Spinal cord (tissue), 9 donors: ENCODE measurements at regions not wholly inside any gene's neighbourhood (a gene's known extent, or its start where the extent isn't known, plus 50 kb on each side); places are given as distances from the start of the nearest gene placed in this dataset.
A peak's percentile ranks its signal among the peaks of the same experiment; 100 is the strongest.

Experiments used
- DNase-seq, 6 donors: peaks; one replicate each; pipeline versions ENCODE4 v3.0.0 to v3.0.0-alpha.2; 2013 to 2015; ENCODE audit warnings: low spot score in 6 of 6, low read depth in 4 of 6
- H3K27ac ChIP-seq: one replicate; pipeline ENCODE4 v1.5.1; 2013; ENCODE audit warnings: low read depth, low read length, control low read depth
- H3K27me3 ChIP-seq: one replicate; pipeline ENCODE4 v1.6.1; 2013; ENCODE audit warnings: low read length; ENCODE audit not compliant: control insufficient read depth, insufficient read depth
- H3K36me3 ChIP-seq: one replicate; pipeline ENCODE4 v1.6.1; 2013; ENCODE audit warnings: low read length; ENCODE audit not compliant: control insufficient read depth, insufficient read depth
- H3K4me1 ChIP-seq: one replicate; pipeline ENCODE4 v1.6.1; 2013; ENCODE audit warnings: low read length; ENCODE audit not compliant: control insufficient read depth, insufficient read depth
- H3K4me3 ChIP-seq: one replicate; pipeline ENCODE4 v1.5.1; 2013; ENCODE audit warnings: low read depth, low read length, control low read depth
- H3K9me3 ChIP-seq: one replicate; pipeline ENCODE4 v1.6.1; 2013; ENCODE audit warnings: low read length; ENCODE audit not compliant: control insufficient read depth, insufficient read depth
- WGBS: methylation state at CpG from one replicate; pipeline ENCODE4 v1.1.5; 2013; ENCODE audit warnings: missing lambda C conversion rate; ENCODE audit not compliant: insufficient coverage; 5-methylcytosine and 5-hydroxymethylcytosine counted together
- donor health status: healthy.

DNA sequence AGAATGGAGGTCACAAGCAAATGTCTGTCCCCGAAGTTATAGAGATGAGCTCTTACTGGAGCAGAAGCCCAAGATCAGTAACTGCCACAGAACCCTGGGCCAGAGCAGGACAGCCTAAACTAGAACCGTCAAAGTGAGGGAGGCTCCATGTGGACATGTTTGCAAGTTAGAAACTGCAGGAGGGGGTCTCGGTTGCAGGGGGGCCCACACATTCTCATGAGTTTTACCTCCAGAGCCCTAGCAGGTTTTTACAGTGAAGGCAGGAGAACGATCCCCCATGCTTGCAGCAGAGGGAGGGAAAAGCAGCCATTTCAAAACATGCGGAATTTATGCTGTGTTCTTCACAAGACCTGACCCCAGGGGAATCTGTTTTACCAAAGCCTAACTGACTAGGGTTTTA, 133.5 kb upstream of the B3GAT1 start:
- Histone ChIP-seq H3K27me3 (no peaks in the 10 kb centered on the region), H3K27ac (no peak overlapping the region), H3K9me3 (no peaks in the 10 kb centered on the region), H3K36me3 (no peaks in the 10 kb centered on the region), H3K4me1 (peaks cover 11% of the 10 kb centered on the region), H3K4me3 (no peak overlapping the region)
- whole genome bisulfite sequencing, result 97% methylated on average over 3 of the region's 5 CpGs
- no peak for DNase-seq

- no peaks in the 10 kb centered on the region for H3K27me3 ChIP-seq
- H3K36me3 ChIP-seq, result no peaks in the 10 kb centered on the region
- H3K9me3 ChIP-seq, result no peaks in the 10 kb centered on the region
- H3K27ac ChIP-seq, result no peak overlapping the region
- peaks cover 12% of the 10 kb centered on the region for H3K4me1 ChIP-seq
- WGBS, result 81% methylated on average over 9 of the region's 14 CpGs
- no peak for DNase-seq
- H3K4me3 ChIP-seq, result no peak overlapping the region
These were observed 132.2 kb upstream of the B3GAT1 start for GRCh38 chr11:134544095-134544815.

DNA sequence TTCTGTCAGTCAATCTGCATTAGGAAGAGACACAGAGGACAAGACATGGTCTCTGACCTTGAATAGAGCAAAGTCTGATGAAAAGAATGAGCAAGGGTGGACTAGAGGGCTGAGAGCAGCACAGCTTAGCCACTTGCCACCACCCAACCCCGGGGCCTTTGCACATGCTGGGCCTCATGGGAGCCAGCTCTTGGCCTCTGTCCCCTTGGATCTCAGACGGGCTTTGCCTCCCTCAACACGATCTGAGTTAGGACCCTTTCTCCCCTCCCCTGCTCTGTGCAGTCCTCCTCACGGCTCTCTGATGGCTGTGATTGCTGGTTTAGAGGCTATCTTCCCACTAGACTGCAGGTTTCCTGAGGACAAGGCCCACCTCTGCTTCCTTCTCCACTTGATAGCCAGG, 131.6 kb upstream of the B3GAT1 start:
- Histone ChIP-seq H3K27me3 (no peaks in the 10 kb centered on the region), H3K9me3 (no peaks in the 10 kb centered on the region), H3K4me3 (no peak overlapping the region), H3K4me1 (peaks cover 18% of the 10 kb centered on the region), H3K36me3 (no peaks in the 10 kb centered on the region), H3K27ac (no peak overlapping the region)
- WGBS, result 93% methylated on average over 2 of the region's 4 CpGs
- DNase-seq, result no peak

- no peak overlapping the region for H3K4me3 ChIP-seq
- 67% methylated on average over 4 of the region's 4 CpGs for WGBS
- peaks cover 22% of the 10 kb centered on the region for H3K4me1 ChIP-seq
- H3K36me3 ChIP-seq, result no peaks in the 10 kb centered on the region
- peak in 1 of 6 donors; percentile 47 for DNase-seq
- H3K27ac ChIP-seq, result no peak overlapping the region
- no peaks in the 10 kb centered on the region for H3K9me3 ChIP-seq
- no peaks in the 10 kb centered on the region for H3K27me3 ChIP-seq
These were observed 131.2 kb upstream of the B3GAT1 start for GRCh38 chr11:134543241-134543640.

DNA sequence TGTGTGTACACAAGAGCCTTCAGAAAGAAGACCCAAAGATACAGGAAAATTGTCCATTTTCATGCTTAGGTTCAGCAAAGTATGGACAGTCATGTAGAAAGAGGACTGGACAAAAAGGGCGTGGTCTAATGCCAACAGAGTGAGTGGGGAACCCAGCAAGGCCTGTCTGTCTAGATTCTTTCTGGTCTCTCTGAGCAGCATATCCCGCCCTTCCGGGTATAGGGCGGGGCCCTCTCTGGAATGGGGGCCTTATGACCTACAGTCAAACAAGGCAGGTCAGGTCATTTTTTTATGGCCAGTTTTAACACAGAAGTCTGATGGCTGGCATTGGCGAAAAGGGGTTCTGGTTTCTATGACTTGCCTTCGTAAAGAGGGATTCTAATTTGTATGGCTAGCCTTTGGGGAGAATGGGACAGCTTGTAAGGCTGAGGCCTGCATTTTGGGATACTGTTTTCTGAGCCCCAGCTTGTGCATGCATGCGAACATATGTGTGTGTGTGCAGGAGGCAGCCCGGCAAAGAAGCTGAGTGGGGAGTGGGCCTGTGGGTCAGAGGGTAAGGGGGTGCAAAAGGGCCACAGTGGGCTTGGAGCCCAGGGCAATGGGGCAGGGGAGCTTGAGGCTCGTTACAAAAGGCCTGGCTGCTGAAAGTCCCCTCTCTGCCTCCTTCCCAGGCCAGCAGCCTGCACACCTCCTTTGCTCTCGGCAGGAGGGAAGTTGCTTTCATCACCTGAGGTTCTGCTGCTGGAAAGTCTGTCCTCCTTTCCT, 130.5 kb upstream of the B3GAT1 start:
- no peak for DNase-seq
- Histone ChIP-seq H3K4me1 (peaks cover 23% of the 10 kb centered on the region), H3K36me3 (no peaks in the 10 kb centered on the region), H3K4me3 (no peak overlapping the region), H3K9me3 (no peaks in the 10 kb centered on the region), H3K27ac (no peak overlapping the region), H3K27me3 (no peaks in the 10 kb centered on the region)
- 79% methylated on average over 9 of the region's 10 CpGs for WGBS

- WGBS, result 93% methylated on average over 4 of the region's 4 CpGs
- no peak for DNase-seq
These were observed 129.9 kb upstream of the B3GAT1 start for GRCh38 chr11:134541951-134542350.

GRCh38 chr11:134541355-134541754, 129.3 kb upstream of the B3GAT1 start:
- H3K36me3 ChIP-seq, result no peaks in the 10 kb centered on the region
- DNase-seq, result no peak
- H3K9me3 ChIP-seq, result no peaks in the 10 kb centered on the region
- H3K4me3 ChIP-seq, result no peak overlapping the region
- WGBS, result 83% methylated on average over 6 of the region's 6 CpGs
- H3K27ac ChIP-seq, result no peak overlapping the region
- H3K27me3 ChIP-seq, result no peaks in the 10 kb centered on the region
- H3K4me1 ChIP-seq, result peaks cover 23% of the 10 kb centered on the region

More at GRCh38 chr11:134541951-134542350, 129.9 kb upstream of the B3GAT1 start:
- Histone ChIP-seq H3K27ac (no peak overlapping the region), H3K36me3 (no peaks in the 10 kb centered on the region), H3K27me3 (no peaks in the 10 kb centered on the region), H3K4me3 (no peak overlapping the region), H3K9me3 (no peaks in the 10 kb centered on the region), H3K4me1 (peaks cover 23% of the 10 kb centered on the region)

DNA sequence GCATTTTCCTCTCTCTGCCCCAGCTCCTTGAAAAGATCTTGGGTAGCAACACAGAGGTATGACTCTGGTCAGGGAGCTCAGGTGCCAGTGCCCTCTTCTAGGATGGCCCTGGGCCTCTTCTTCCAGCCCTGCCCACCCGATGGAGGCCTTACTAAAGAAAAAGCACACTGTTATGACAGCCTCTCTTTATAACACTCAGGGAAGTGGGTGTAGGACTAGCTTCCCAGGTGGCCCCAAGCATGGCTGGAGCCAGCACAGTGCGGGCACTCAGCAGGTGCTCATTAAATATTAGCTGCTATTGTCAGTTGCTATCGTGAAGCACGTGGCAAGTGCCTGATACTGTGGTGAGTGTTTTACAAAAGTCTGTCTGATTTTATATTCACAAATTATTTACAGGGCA, 127.2 kb upstream of the B3GAT1 start:
- no peaks in the 10 kb centered on the region for H3K27me3 ChIP-seq
- no peaks in the 10 kb centered on the region for H3K9me3 ChIP-seq
- no peak overlapping the region for H3K4me3 ChIP-seq
- H3K27ac ChIP-seq, result no peak overlapping the region
- H3K4me1 ChIP-seq, result peaks cover 23% of the 10 kb centered on the region
- WGBS, result no CpG with 5 or more reads among the region's 4 CpGs
- H3K36me3 ChIP-seq, result no peaks in the 10 kb centered on the region
- DNase-seq, result no peak

DNA sequence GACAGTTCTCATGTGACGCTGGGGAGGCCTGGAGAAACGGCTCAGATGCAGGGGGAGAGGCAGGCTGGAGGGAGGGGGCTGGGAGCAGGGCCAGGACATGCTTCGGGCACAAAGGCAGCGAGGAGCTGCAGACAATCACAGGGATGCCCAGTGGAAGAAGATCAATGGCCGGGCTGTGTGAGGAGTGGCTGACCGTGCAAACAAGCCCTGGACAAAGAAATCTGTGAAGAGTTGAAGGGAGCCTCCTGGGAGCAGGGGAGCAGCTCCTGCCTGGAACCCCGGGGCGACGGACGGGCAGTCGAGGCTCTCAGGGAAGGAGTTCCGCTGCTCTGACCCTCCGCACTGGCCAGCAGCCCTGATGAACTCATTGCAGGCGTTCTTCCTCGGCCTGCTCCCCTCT, 126.7 kb upstream of the B3GAT1 start:
- DNase-seq, result peak in 1 of 6 donors; percentile 68
- Histone ChIP-seq H3K9me3 (no peaks in the 10 kb centered on the region), H3K4me1 (peaks cover 23% of the 10 kb centered on the region), H3K27me3 (no peaks in the 10 kb centered on the region), H3K4me3 (no peak overlapping the region), H3K27ac (no peak overlapping the region), H3K36me3 (no peaks in the 10 kb centered on the region)
- 37% methylated on average over 13 of the region's 15 CpGs for WGBS

DNA sequence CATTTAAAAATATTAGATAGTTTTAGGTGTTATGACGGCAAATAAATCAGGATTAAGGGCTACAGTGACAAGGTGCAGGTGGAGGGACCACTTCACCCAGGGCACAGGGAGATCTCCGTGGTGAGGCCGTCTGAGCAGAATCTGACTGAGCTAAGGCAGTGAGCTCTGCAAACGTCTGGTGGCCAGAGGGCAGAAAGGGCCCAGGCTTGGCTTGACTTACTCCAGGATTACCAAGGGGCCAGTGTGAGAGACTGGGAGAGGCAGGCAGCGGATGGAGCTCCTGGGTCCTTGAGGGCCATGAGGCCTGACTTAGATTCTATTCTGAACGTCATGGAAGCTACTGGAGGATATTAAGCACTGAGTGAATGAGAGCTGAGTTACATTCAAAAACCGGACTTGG, 125.9 kb upstream of the B3GAT1 start:
- no peaks in the 10 kb centered on the region for H3K9me3 ChIP-seq
- H3K27me3 ChIP-seq, result no peaks in the 10 kb centered on the region
- WGBS, result 88% methylated on average over 7 of the region's 7 CpGs
- H3K27ac ChIP-seq, result no peak overlapping the region
- H3K4me1 ChIP-seq, result peaks cover 20% of the 10 kb centered on the region
- no peaks in the 10 kb centered on the region for H3K36me3 ChIP-seq
- no peak for DNase-seq
- no peak overlapping the region for H3K4me3 ChIP-seq
